Testis (tissue), 2 donors: ENCODE measurements at regions not wholly inside any gene's neighbourhood (a gene's known extent, or its start where the extent isn't known, plus 50 kb on each side); places are given as distances from the start of the nearest gene placed in this dataset.

Experiments used
- POLR2A ChIP-seq: fragments of 450-650 bp; IDR thresholded peaks from one replicate; pipeline ENCODE4 v1.6.1; 2017; ENCODE audit warnings: antibody characterized with exemption, mild to moderate bottlenecking, moderate library complexity
- TF ChIP-seq, protein P1 (sequence below), 3 experiments: fragments of 450-650 bp in 2 of 3; fragments of 200-600 bp in 1 of 3; sonication (generic) in 1 of 3; IDR thresholded peaks; one replicate each; pipeline ENCODE4 v1.5.1; 2016 to 2019; ENCODE audit warnings: antibody characterized with exemption in 3 of 3, mild to moderate bottlenecking in 2 of 3, moderate library complexity in 1 of 3

DNA sequence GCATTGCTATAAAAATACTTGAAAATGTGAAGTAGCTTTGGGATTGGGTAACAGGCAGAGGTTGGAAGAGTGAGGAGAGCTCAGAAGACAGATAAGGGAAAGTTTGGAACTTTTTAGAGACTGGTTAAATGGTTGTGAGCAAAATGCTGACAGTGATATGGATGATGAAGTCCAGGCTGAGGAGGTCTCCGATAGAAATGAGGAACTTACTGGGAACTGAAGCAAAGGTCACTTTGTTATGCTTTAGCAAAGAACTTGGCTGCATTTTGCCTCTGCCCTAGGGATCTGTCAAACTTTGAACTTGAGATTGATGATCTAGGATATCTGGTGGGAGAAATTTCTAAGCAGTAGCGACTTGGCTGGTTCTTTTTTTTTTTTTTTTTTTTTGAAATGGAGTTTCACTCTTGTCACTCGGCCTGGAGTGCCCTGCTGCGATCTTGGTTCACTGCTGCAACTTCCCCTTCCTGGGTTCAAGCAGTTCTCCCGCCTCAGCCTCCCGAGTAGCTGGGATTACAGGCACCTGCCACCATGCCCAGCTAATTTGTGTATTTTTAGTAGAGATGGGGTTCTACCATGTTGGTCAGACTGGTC is 998.9 kb downstream of the TLE1 start:
- TF ChIP-seq, protein P1, sequence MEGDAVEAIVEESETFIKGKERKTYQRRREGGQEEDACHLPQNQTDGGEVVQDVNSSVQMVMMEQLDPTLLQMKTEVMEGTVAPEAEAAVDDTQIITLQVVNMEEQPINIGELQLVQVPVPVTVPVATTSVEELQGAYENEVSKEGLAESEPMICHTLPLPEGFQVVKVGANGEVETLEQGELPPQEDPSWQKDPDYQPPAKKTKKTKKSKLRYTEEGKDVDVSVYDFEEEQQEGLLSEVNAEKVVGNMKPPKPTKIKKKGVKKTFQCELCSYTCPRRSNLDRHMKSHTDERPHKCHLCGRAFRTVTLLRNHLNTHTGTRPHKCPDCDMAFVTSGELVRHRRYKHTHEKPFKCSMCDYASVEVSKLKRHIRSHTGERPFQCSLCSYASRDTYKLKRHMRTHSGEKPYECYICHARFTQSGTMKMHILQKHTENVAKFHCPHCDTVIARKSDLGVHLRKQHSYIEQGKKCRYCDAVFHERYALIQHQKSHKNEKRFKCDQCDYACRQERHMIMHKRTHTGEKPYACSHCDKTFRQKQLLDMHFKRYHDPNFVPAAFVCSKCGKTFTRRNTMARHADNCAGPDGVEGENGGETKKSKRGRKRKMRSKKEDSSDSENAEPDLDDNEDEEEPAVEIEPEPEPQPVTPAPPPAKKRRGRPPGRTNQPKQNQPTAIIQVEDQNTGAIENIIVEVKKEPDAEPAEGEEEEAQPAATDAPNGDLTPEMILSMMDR (IDR thresholded peaks at IDR 0.05) = no peak
- no peak for TF ChIP-seq POLR2A
